Neutrophil (primary cell): ENCODE measurements at regions not wholly inside any gene's neighbourhood (a gene's known extent, or its start where the extent isn't known, plus 50 kb on each side); places are given as distances from the start of the nearest gene placed in this dataset.

Experiments used
- H3K27ac ChIP-seq: fragments of 200-600 bp; sonication (generic); 2 replicates; pipeline ENCODE4 v1.5.1; 2016; ENCODE audit warnings: mild to moderate bottlenecking, moderate library complexity
- H3K27me3 ChIP-seq: fragments of 200-600 bp; sonication (generic); 2 replicates; pipeline ENCODE4 v1.6.0; 2016; ENCODE audit warnings: mild to moderate bottlenecking
- H3K36me3 ChIP-seq: fragments of 200-600 bp; sonication (generic); 2 replicates; pipeline ENCODE4 v1.5.1; 2017
- H3K4me1 ChIP-seq, 2 experiments: fragments of 200-600 bp in 1 of 2; sonication (generic) in 1 of 2; 1 replicate in 1 of 2; 2 replicates in 1 of 2; pipeline versions ENCODE4 v1.5.1 to v1.6.1; 2013 to 2016; ENCODE audit warnings: low read depth in 1 of 2, low read length in 1 of 2, mild to moderate bottlenecking in 1 of 2, moderate library complexity in 1 of 2; ENCODE audit not compliant: control insufficient read depth in 1 of 2, insufficient read depth in 1 of 2
- H3K4me3 ChIP-seq, 2 experiments: fragments of 200-600 bp in 1 of 2; sonication (generic) in 1 of 2; 1 replicate in 1 of 2; 2 replicates in 1 of 2; pipeline ENCODE4 v1.5.1; 2013 to 2016; ENCODE audit warnings: low read depth in 1 of 2, low read length in 1 of 2, mild to moderate bottlenecking in 1 of 2, moderate library complexity in 1 of 2
- H3K9me3 ChIP-seq: fragments of 200-600 bp; sonication (generic); 2 replicates; pipeline ENCODE4 v1.5.1; 2016
- CTCF ChIP-seq: fragments of 200-600 bp; sonication (generic); IDR thresholded peaks from 2 replicates; pipeline ENCODE4 v1.5.1; 2016; ENCODE audit warnings: antibody characterized with exemption

- TF ChIP-seq CTCF: no peak
- no peak overlapping the region for H3K4me3 ChIP-seq
These were observed 839.6 kb downstream of the TSN start for GRCh38 chr2:122595065-122595464.

GRCh38 chr2:122596598-122596997, 841.1 kb downstream of the TSN start:
- no peak for TF ChIP-seq CTCF
- no peak overlapping the region for H3K27ac ChIP-seq
- H3K4me3 ChIP-seq: no peak overlapping the region
- H3K27me3 ChIP-seq: no peaks in the 10 kb centered on the region
- H3K9me3 ChIP-seq: no peaks in the 10 kb centered on the region
- no peaks in the 10 kb centered on the region for H3K36me3 ChIP-seq
- H3K4me1 ChIP-seq: no peaks in the 10 kb centered on the region

More at GRCh38 chr2:122595065-122595464, 839.6 kb downstream of the TSN start:
- Histone ChIP-seq H3K9me3 (no peaks in the 10 kb centered on the region), H3K4me1 (no peaks in the 10 kb centered on the region), H3K27ac (no peak overlapping the region), H3K27me3 (no peaks in the 10 kb centered on the region), H3K36me3 (no peaks in the 10 kb centered on the region)

- H3K36me3 ChIP-seq: no peaks in the 10 kb centered on the region
- no peak for TF ChIP-seq CTCF
- H3K4me3 ChIP-seq: no peak overlapping the region
- H3K27ac ChIP-seq: no peak overlapping the region
- no peaks in the 10 kb centered on the region for H3K27me3 ChIP-seq
- H3K4me1 ChIP-seq: no peaks in the 10 kb centered on the region
- no peaks in the 10 kb centered on the region for H3K9me3 ChIP-seq
These were observed 843.3 kb downstream of the TSN start for GRCh38 chr2:122598784-122599183.

- no peak overlapping the region for H3K4me3 ChIP-seq
- no peaks in the 10 kb centered on the region for H3K4me1 ChIP-seq
- no peaks in the 10 kb centered on the region for H3K9me3 ChIP-seq
- TF ChIP-seq CTCF: no peak
- H3K27ac ChIP-seq: no peak overlapping the region
- H3K36me3 ChIP-seq: no peaks in the 10 kb centered on the region
- H3K27me3 ChIP-seq: no peaks in the 10 kb centered on the region
These were observed 855.6 kb downstream of the TSN start for GRCh38 chr2:122610948-122611609.

GRCh38 chr2:122622934-122623333, 867.5 kb downstream of the TSN start:
- Histone ChIP-seq H3K27ac (no peak overlapping the region), H3K4me3 (no peak overlapping the region), H3K36me3 (no peaks in the 10 kb centered on the region), H3K9me3 (no peaks in the 10 kb centered on the region), H3K27me3 (no peaks in the 10 kb centered on the region), H3K4me1 (no peaks in the 10 kb centered on the region)
- TF ChIP-seq CTCF: no peak
